HFFc6 (cell line): ENCODE measurements at regions not wholly inside any gene's neighbourhood (a gene's known extent, or its start where the extent isn't known, plus 50 kb on each side); places are given as distances from the start of the nearest gene placed in this dataset.

Experiments
- DNase-seq: peaks from one replicate; pipeline ENCODE4 v3.0.0-alpha.2; 2018
- H3K27ac Mint-ChIP-seq: 2 replicates; pipeline ENCODE4 v1.8.0; 2020; ENCODE audit warnings: mild to moderate bottlenecking, mixed read lengths
- H3K27me3 Mint-ChIP-seq: 2 replicates; pipeline ENCODE4 v1.8.0; 2021; ENCODE audit warnings: mild to moderate bottlenecking, moderate library complexity, mixed read lengths; ENCODE audit not compliant: insufficient read depth
- H3K36me3 Mint-ChIP-seq: 2 replicates; pipeline ENCODE4 v1.8.0; 2021; ENCODE audit warnings: low read depth, mixed read lengths
- H3K4me1 Mint-ChIP-seq: 2 replicates; pipeline ENCODE4 v1.8.0; 2020; ENCODE audit warnings: low read depth, mixed read lengths
- H3K4me3 Mint-ChIP-seq: 2 replicates; pipeline ENCODE4 v1.8.0; 2020; ENCODE audit warnings: mild to moderate bottlenecking, moderate library complexity, mixed read lengths
- H3K9me3 Mint-ChIP-seq: 2 replicates; pipeline ENCODE4 v1.8.0; 2020; ENCODE audit warnings: mild to moderate bottlenecking, mixed read lengths
- CTCF ChIP-seq: fragments of 200-600 bp; sonication (generic); IDR thresholded peaks from 2 replicates; pipeline ENCODE4 v1.5.0; 2021; ENCODE audit warnings: antibody characterized with exemption, mild to moderate bottlenecking

GRCh38 chr10:60661637-60662036 lies 116.6 kb upstream of the CDK1 start:
- peak overlapping the region; percentile 70 for H3K4me3 Mint-ChIP-seq
- TF ChIP-seq CTCF = no peak
- H3K27me3 Mint-ChIP-seq = peaks cover 1% of the 10 kb centered on the region; the same call in 1 of the 2 replicates
- H3K4me1 Mint-ChIP-seq = peaks cover 47% of the 10 kb centered on the region
- peak overlapping the region; percentile 79 for H3K27ac Mint-ChIP-seq
- H3K36me3 Mint-ChIP-seq = no peaks in the 10 kb centered on the region; the same call in 1 of the 2 replicates
- DNase-seq = peak; percentile 41
- no peaks in the 10 kb centered on the region for H3K9me3 Mint-ChIP-seq

- Mint-ChIP-seq H3K4me3 (no peak overlapping the region), H3K27me3 (peaks cover 1% of the 10 kb centered on the region; the same call in 1 of the 2 replicates), H3K9me3 (no peaks in the 10 kb centered on the region), H3K4me1 (peaks cover 47% of the 10 kb centered on the region), H3K27ac (peak overlapping the region; percentile 20; the same call in 1 of the 2 replicates), H3K36me3 (no peaks in the 10 kb centered on the region; the same call in 1 of the 2 replicates)
- TF ChIP-seq CTCF = no peak
- DNase-seq = no peak
Measured at GRCh38 chr10:60660625-60661024, 117.7 kb upstream of the CDK1 start.

DNA sequence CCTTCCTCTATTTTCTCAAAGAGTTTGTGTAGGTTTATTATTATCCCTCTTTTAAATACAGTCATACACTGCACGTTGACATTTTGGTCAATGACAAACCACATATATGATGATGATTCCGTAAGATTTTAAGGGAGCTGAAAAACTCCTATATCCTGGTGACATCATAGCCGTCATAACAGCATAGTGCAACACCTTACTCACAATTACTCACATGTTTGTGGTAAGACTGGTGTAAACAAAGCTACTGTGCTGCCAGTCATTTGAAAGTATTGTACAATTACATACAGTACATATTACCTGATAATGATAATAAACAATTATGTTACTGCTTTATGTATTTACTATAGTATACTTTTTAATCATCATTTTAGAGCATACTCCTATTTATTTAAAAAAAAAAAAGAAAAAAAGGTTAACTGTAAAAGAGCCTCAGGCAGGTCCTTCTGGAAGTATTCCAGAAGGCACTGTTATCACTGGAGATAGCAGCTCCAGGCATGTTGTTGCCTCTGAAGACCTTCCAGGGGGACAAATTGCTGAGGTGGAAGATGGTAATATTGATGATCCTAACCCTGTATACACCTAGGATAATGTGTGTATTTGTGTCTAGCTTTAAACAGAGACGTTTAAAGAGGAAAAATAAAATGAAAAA lies 123.3 kb upstream of the CDK1 start:
- Mint-ChIP-seq H3K4me1 (peaks cover 5% of the 10 kb centered on the region), H3K4me3 (no peak overlapping the region), H3K9me3 (no peaks in the 10 kb centered on the region), H3K36me3 (no peaks in the 10 kb centered on the region; the same call in 1 of the 2 replicates), H3K27ac (no peak overlapping the region), H3K27me3 (peaks cover 1% of the 10 kb centered on the region; the same call in 1 of the 2 replicates)
- peak; percentile 7 for DNase-seq
- no peak for TF ChIP-seq CTCF

- Mint-ChIP-seq H3K27ac (no peak overlapping the region), H3K9me3 (no peaks in the 10 kb centered on the region), H3K36me3 (no peaks in the 10 kb centered on the region), H3K4me3 (no peak overlapping the region), H3K4me1 (peaks cover 5% of the 10 kb centered on the region), H3K27me3 (peaks cover 1% of the 10 kb centered on the region; the same call in 1 of the 2 replicates)
- DNase-seq = no peak
- no peak for TF ChIP-seq CTCF
Measured at GRCh38 chr10:60652628-60653027, 125.7 kb upstream of the CDK1 start.

DNA sequence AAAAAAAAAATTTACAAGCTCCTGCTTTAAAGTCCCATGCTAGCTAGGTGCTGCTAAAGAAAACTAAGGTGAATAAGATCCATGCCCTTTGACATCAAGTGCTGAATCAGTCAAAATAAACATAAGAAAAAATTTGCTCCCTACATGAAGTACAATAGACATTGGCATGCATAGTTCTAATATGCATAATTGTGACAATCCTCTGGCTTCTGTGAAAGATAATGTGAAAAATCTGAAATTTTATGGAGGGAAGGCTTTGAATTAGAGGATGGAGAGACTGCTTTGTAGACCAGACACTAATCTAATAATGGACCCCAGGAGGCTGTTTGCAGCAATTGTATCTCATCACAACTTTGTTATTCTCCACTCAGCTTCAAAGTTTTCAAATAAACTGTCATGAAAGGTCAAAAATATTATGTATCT lies 127.9 kb upstream of the CDK1 start:
- no peaks in the 10 kb centered on the region for H3K36me3 Mint-ChIP-seq
- TF ChIP-seq CTCF = no peak
- H3K27me3 Mint-ChIP-seq = peaks cover 1% of the 10 kb centered on the region; the same call in 1 of the 2 replicates

More for the DNA sequence above, 127.9 kb upstream of the CDK1 start:
- Mint-ChIP-seq H3K27ac (no peak overlapping the region), H3K4me3 (no peak overlapping the region), H3K9me3 (no peaks in the 10 kb centered on the region), H3K4me1 (peaks cover 5% of the 10 kb centered on the region)
- DNase-seq = no peak
